Karpas-422 (cell line): ENCODE measurements at regions not wholly inside any gene's neighbourhood (a gene's known extent, or its start where the extent isn't known, plus 50 kb on each side); places are given as distances from the start of the nearest gene placed in this dataset.
"Not testable (repeated sequence)": the region's sequence is repeated elsewhere in the genome, so short reads cannot be mapped to it uniquely, and the experiment has no call there.

Experiments used
- DNase-seq: peaks from one replicate; pipeline ENCODE4 v3.0.0-alpha.2; 2015
- H2AFZ ChIP-seq: fragments of 200-600 bp; sonication (generic); 2 replicates; pipeline ENCODE4 v1.6.1; 2014; ENCODE audit warnings: antibody characterized with exemption, low read length, mixed read lengths
- H3K27ac ChIP-seq: fragments of 200-600 bp; sonication (generic); 2 replicates; pipeline ENCODE4 v1.5.1; 2014; ENCODE audit warnings: mild to moderate bottlenecking, low read length, moderate library complexity
- H3K27me3 ChIP-seq: fragments of 200-600 bp; sonication (generic); 2 replicates; pipeline ENCODE4 v1.6.1; 2014; ENCODE audit warnings: low read length, mixed read lengths
- H3K36me3 ChIP-seq: fragments of 200-600 bp; sonication (generic); 2 replicates; pipeline ENCODE4 v1.6.1; 2014; ENCODE audit warnings: low read length, mixed read lengths; ENCODE audit not compliant: insufficient read depth
- H3K4me1 ChIP-seq: fragments of 200-600 bp; sonication (generic); 2 replicates; pipeline ENCODE4 v1.6.1; 2014; ENCODE audit warnings: mild to moderate bottlenecking, low read length, mixed read lengths
- H3K4me2 ChIP-seq: fragments of 200-600 bp; sonication (generic); 2 replicates; pipeline ENCODE4 v1.6.1; 2014; ENCODE audit warnings: low read length, low read depth, mild to moderate bottlenecking; ENCODE audit not compliant: poor library complexity, severe bottlenecking
- H3K4me3 ChIP-seq: fragments of 200-600 bp; sonication (generic); 2 replicates; pipeline ENCODE4 v1.5.1; 2014; ENCODE audit warnings: mild to moderate bottlenecking, antibody characterized with exemption, low read length, mixed read lengths
- H3K79me2 ChIP-seq: fragments of 200-600 bp; sonication (generic); 2 replicates; pipeline ENCODE4 v1.6.1; 2014; ENCODE audit warnings: mild to moderate bottlenecking, low read length, mixed read lengths
- H3K9ac ChIP-seq: fragments of 200-600 bp; sonication (generic); 2 replicates; pipeline ENCODE4 v1.6.0; 2014; ENCODE audit warnings: low read length
- H3K9me2 ChIP-seq: fragments of 200-600 bp; sonication (generic), shearing (Covaris generic); replicated peaks from 2 replicates; pipeline ENCODE4 v1.6.0; 2014; ENCODE audit warnings: mild to moderate bottlenecking, low read length, moderate library complexity; ENCODE audit not compliant: insufficient read depth
- H3K9me3 ChIP-seq: fragments of 300-700, 200-600 bp; sonication (generic); 2 replicates; pipeline ENCODE4 v1.6.1; 2014; ENCODE audit warnings: low read length, mixed read lengths
- H4K20me1 ChIP-seq: fragments of 200-600 bp; sonication (generic); 2 replicates; pipeline ENCODE4 v1.6.1; 2014; ENCODE audit warnings: mild to moderate bottlenecking, antibody characterized with exemption, low read length, low read depth; ENCODE audit not compliant: insufficient read depth

GRCh38 chr4:67381406-67381804 lies 163.9 kb downstream of the CENPC start:
- H2AFZ ChIP-seq = not testable (repeated sequence)

GRCh38 chr4:67380702-67381405 lies 164.4 kb downstream of the CENPC start:
- not testable (repeated sequence) for H3K4me2 ChIP-seq, H2AFZ ChIP-seq, H3K79me2 ChIP-seq, H3K27me3 ChIP-seq, H3K4me3 ChIP-seq, H3K36me3 ChIP-seq, H3K9ac ChIP-seq, DNase-seq, H3K9me2 ChIP-seq, H4K20me1 ChIP-seq, H3K27ac ChIP-seq, H3K9me3 ChIP-seq, H3K4me1 ChIP-seq

More at GRCh38 chr4:67381406-67381804, 163.9 kb downstream of the CENPC start:
- DNase-seq, H3K36me3 ChIP-seq, H4K20me1 ChIP-seq, H3K4me1 ChIP-seq, H3K9me2 ChIP-seq, H3K4me3 ChIP-seq, H3K27me3 ChIP-seq, H3K27ac ChIP-seq, H3K9ac ChIP-seq, H3K4me2 ChIP-seq, H3K79me2 ChIP-seq, H3K9me3 ChIP-seq: not testable (repeated sequence)

DNA sequence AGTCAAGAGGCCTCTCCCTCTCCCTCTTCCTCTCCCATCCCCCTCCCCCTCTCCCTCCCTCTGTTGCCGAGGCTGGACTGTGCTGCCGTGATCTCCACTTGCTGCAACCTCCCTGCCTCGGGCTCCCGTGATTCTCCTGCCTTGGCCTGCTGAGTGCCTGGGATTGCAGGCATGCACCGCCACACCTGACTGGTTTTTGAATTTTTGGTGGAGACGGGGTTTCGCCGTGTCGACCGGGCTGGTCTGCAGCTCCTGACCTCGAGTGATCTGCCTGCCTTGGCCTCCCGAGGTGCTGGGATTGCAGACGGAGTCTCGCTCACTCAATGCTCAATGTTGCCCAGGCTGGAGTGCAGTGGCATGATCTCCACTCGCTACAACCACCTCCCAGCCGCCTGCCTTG lies 165.1 kb downstream of the CENPC start:
- no peaks in the 10 kb centered on the region for H3K27me3 ChIP-seq
- no peak overlapping the region for H3K27ac ChIP-seq
- H3K4me3 ChIP-seq = no peak overlapping the region

DNA sequence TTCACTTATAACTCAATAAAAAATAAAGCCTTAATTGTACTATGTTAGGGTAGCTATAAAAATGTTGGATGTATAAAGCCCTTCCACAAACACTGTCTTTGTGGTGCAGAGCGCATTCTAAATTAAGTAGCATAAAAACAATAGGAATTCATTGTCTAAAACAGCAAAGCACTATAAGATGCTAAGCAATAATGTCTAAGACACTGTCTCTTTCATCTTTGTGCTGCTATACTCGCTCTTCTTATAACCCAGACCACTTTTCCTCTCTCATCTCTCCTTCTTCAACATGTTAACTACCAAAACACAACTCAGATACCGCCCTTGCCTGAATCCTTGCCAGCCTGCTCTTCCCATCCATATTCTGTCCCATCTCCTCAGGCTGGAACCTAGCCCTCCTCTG lies 170.0 kb downstream of the CENPC start:
- Histone ChIP-seq H3K79me2 (no peaks in the 10 kb centered on the region), H3K9me2 (no peaks in the 10 kb centered on the region), H3K27me3 (no peaks in the 10 kb centered on the region), H3K4me1 (no peaks in the 10 kb centered on the region), H2AFZ (no peak overlapping the region), H3K27ac (no peak overlapping the region), H4K20me1 (no peaks in the 10 kb centered on the region), H3K4me2 (no peak overlapping the region), H3K36me3 (no peaks in the 10 kb centered on the region), H3K9me3 (no peaks in the 10 kb centered on the region), H3K9ac (no peak overlapping the region), H3K4me3 (no peak overlapping the region)
- no peak for DNase-seq

More for the DNA sequence above, 165.1 kb downstream of the CENPC start:
- Histone ChIP-seq H4K20me1 (no peaks in the 10 kb centered on the region), H3K9ac (no peak overlapping the region), H3K4me2 (no peak overlapping the region), H3K9me3 (no peaks in the 10 kb centered on the region), H3K4me1 (no peaks in the 10 kb centered on the region), H3K9me2 (no peaks in the 10 kb centered on the region), H3K36me3 (no peaks in the 10 kb centered on the region), H3K79me2 (no peaks in the 10 kb centered on the region), H2AFZ (no peak overlapping the region)
- DNase-seq = no peak

- Histone ChIP-seq H2AFZ (no peak overlapping the region), H3K4me1 (no peaks in the 10 kb centered on the region), H3K9me3 (no peaks in the 10 kb centered on the region), H3K4me3 (no peak overlapping the region), H3K27me3 (no peaks in the 10 kb centered on the region), H3K79me2 (no peaks in the 10 kb centered on the region), H3K9me2 (no peaks in the 10 kb centered on the region), H3K36me3 (no peaks in the 10 kb centered on the region), H3K27ac (no peak overlapping the region), H3K9ac (no peak overlapping the region), H3K4me2 (no peak overlapping the region), H4K20me1 (no peaks in the 10 kb centered on the region)
- DNase-seq = no peak
Observed at GRCh38 chr4:67371615-67372014, 173.7 kb downstream of the CENPC start.

DNA sequence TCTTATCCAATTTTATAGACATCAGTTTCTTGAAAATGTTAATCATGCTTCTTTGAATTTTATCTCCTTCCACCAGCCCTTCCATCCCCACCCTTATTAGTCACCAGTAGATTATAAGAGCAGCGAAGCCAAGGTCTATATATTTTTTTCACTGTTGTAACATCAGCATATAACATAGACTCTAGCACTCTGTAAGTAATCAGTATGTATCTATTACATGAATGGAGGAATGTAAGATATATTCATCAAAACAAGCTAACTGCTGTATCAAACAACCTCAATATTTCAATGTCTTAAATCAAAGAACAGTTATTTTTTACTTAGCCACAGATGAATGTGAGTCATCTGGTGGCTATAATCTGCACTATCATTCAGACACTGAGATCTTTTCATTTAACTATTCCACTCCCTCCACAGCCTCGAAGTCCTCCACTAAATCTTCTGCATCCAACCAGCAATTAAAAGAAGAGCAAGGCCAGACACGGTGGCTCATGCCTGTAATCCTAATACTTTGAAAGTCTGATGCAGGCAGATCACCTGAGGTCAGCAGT lies 178.9 kb downstream of the CENPC start:
- Histone ChIP-seq H3K9me2 (no peaks in the 10 kb centered on the region), H3K36me3 (no peaks in the 10 kb centered on the region), H2AFZ (no peak overlapping the region), H3K27me3 (no peaks in the 10 kb centered on the region), H3K9ac (no peak overlapping the region), H3K4me1 (no peaks in the 10 kb centered on the region), H3K79me2 (no peaks in the 10 kb centered on the region), H4K20me1 (no peaks in the 10 kb centered on the region), H3K4me2 (no peak overlapping the region), H3K27ac (no peak overlapping the region), H3K9me3 (no peaks in the 10 kb centered on the region), H3K4me3 (no peak overlapping the region)
- DNase-seq = no peak

GRCh38 chr4:67365661-67366245 lies 179.6 kb downstream of the CENPC start:
- H3K4me1 ChIP-seq = no peaks in the 10 kb centered on the region
- no peaks in the 10 kb centered on the region for H3K79me2 ChIP-seq
- H3K27ac ChIP-seq = no peak overlapping the region
- H3K36me3 ChIP-seq = no peaks in the 10 kb centered on the region
- no peaks in the 10 kb centered on the region for H3K9me3 ChIP-seq
- no peak overlapping the region for H2AFZ ChIP-seq
- H4K20me1 ChIP-seq = no peaks in the 10 kb centered on the region
- H3K4me2 ChIP-seq = no peak overlapping the region
- H3K4me3 ChIP-seq = no peak overlapping the region
- no peaks in the 10 kb centered on the region for H3K27me3 ChIP-seq
- H3K9me2 ChIP-seq = no peaks in the 10 kb centered on the region
- DNase-seq = no peak
- H3K9ac ChIP-seq = no peak overlapping the region

DNA sequence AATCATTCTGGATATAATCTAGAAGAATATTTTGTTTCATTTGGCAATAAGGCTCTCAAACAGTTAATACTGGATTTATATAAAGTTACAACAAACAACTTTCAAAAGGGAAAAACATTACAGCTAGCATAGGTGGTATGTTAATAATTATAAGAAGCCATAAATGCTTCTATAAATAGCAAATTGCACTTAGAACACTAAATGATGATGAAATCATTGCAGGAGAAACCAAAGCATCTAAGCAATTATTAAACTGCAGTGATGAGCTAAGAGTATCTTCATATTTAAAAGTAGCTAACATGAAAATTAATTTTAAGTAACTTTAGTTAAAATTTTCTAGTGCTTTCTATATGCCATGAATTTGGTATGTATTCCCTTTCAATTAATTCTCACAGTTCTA lies 189.5 kb downstream of the CENPC start:
- Histone ChIP-seq H3K36me3 (no peaks in the 10 kb centered on the region), H3K9me2 (no peaks in the 10 kb centered on the region), H3K4me2 (no peak overlapping the region), H3K27me3 (no peaks in the 10 kb centered on the region), H3K4me1 (no peaks in the 10 kb centered on the region), H3K9ac (no peak overlapping the region), H3K27ac (no peak overlapping the region), H3K9me3 (no peaks in the 10 kb centered on the region), H3K4me3 (no peak overlapping the region), H4K20me1 (no peaks in the 10 kb centered on the region), H2AFZ (no peak overlapping the region), H3K79me2 (no peaks in the 10 kb centered on the region)
- no peak for DNase-seq
